ENCODE measurements at regions not wholly inside any gene's neighbourhood (a gene's known extent, or its start where the extent isn't known, plus 50 kb on each side); places are given as distances from the start of the nearest gene placed in this dataset.
"Not testable (repeated sequence)": the region's sequence is repeated elsewhere in the genome, so short reads cannot be mapped to it uniquely, and the experiment has no call there.

GRCh38 chr6:170222498-170223471 lies 68.1 kb downstream of the DLL1 start:
- intact Hi-C loops (cut with micrococcal nuclease; ENCODE audit: unreplicated experiment), result no loop called here
- no peaks in the 10 kb centered on the region for H3K9me3 Mint-ChIP-seq (ENCODE audit: low read depth, unreplicated experiment)
- no peak overlapping the region for H3K27ac Mint-ChIP-seq (ENCODE audit: unreplicated experiment)
- H3K4me1 Mint-ChIP-seq (ENCODE audit: low read depth, unreplicated experiment), result peaks cover 18% of the 10 kb centered on the region
- BruUV-seq (replicated peaks), result no TSS peak
- TF ChIP-seq CTCF (IDR thresholded peaks at IDR 0.05; ENCODE audit: unreplicated experiment), result no peak
- peak; percentile 16 for DNase-seq
- H3K27me3 Mint-ChIP-seq (ENCODE audit: unreplicated experiment), result peaks cover 4% of the 10 kb centered on the region
- peaks cover 4% of the 10 kb centered on the region for H3K36me3 Mint-ChIP-seq (ENCODE audit: insufficient read depth, unreplicated experiment)
- peak overlapping the region; percentile 12 for H3K4me3 Mint-ChIP-seq (ENCODE audit: low read depth, unreplicated experiment)
- CTCF ChIA-PET, result no interaction called here

- no peak for TF ChIP-seq CTCF (IDR thresholded peaks at IDR 0.05; ENCODE audit: unreplicated experiment)
- Mint-ChIP-seq H3K36me3 (ENCODE audit: insufficient read depth, unreplicated experiment) (peaks cover 4% of the 10 kb centered on the region), H3K4me3 (ENCODE audit: low read depth, unreplicated experiment) (no peak overlapping the region), H3K4me1 (ENCODE audit: low read depth, unreplicated experiment) (peaks cover 18% of the 10 kb centered on the region), H3K27ac (ENCODE audit: unreplicated experiment) (no peak overlapping the region), H3K27me3 (ENCODE audit: unreplicated experiment) (no peaks in the 10 kb centered on the region), H3K9me3 (ENCODE audit: low read depth, unreplicated experiment) (no peaks in the 10 kb centered on the region)
- BruUV-seq (replicated peaks), result no TSS peak
- no peak for DNase-seq
- intact Hi-C loops (cut with micrococcal nuclease; ENCODE audit: unreplicated experiment), result no loop called here
- CTCF ChIA-PET, result no interaction called here
Measured at GRCh38 chr6:170221753-170222400, 69.0 kb downstream of the DLL1 start.

GRCh38 chr6:170221052-170221752 lies 69.7 kb downstream of the DLL1 start:
- H3K4me1 Mint-ChIP-seq (ENCODE audit: low read depth, unreplicated experiment), result peaks cover 18% of the 10 kb centered on the region
- no peaks in the 10 kb centered on the region for H3K27me3 Mint-ChIP-seq (ENCODE audit: unreplicated experiment)
- TF ChIP-seq CTCF (IDR thresholded peaks at IDR 0.05; ENCODE audit: unreplicated experiment), result no peak
- no peaks in the 10 kb centered on the region for H3K9me3 Mint-ChIP-seq (ENCODE audit: low read depth, unreplicated experiment)
- intact Hi-C loops (cut with micrococcal nuclease; ENCODE audit: unreplicated experiment), result no loop called here
- peaks cover 4% of the 10 kb centered on the region for H3K36me3 Mint-ChIP-seq (ENCODE audit: insufficient read depth, unreplicated experiment)
- CTCF ChIA-PET, result no interaction called here
- no peak for DNase-seq
- H3K4me3 Mint-ChIP-seq (ENCODE audit: low read depth, unreplicated experiment), result no peak overlapping the region
- H3K27ac Mint-ChIP-seq (ENCODE audit: unreplicated experiment), result no peak overlapping the region
- no TSS peak for BruUV-seq (replicated peaks)

- BruUV-seq (replicated peaks); H3K4me1 Mint-ChIP-seq (ENCODE audit: low read depth, unreplicated experiment); intact Hi-C loops (cut with micrococcal nuclease; ENCODE audit: unreplicated experiment); DNase-seq; H3K36me3 Mint-ChIP-seq (ENCODE audit: insufficient read depth, unreplicated experiment); CTCF ChIA-PET: not testable (repeated sequence)
- H3K27me3 Mint-ChIP-seq (ENCODE audit: unreplicated experiment), result peaks cover 38% of the 10 kb centered on the region
- H3K4me3 Mint-ChIP-seq (ENCODE audit: low read depth, unreplicated experiment), result peak overlapping the region; percentile 13
- H3K27ac Mint-ChIP-seq (ENCODE audit: unreplicated experiment), result peak overlapping the region; percentile 83
- H3K9me3 Mint-ChIP-seq (ENCODE audit: low read depth, unreplicated experiment), result peaks cover 15% of the 10 kb centered on the region
Measured at GRCh38 chr6:170213637-170214018, 77.2 kb downstream of the DLL1 start.
